H1 (cell line): ENCODE measurements at regions not wholly inside any gene's neighbourhood (a gene's known extent, or its start where the extent isn't known, plus 50 kb on each side); places are given as distances from the start of the nearest gene placed in this dataset.

Source experiments
- CEBPB ChIP-seq: IDR thresholded peaks from 2 replicates; pipeline ENCODE4 v1.6.1; 2012; ENCODE audit warnings: low read depth, low read length
- EP300 ChIP-seq, 2 experiments: IDR thresholded peaks; 1 replicate in 1 of 2; 2 replicates in 1 of 2; pipeline ENCODE4 v1.6.1; 2011 to 2012; ENCODE audit warnings: low read depth in 2 of 2, low read length in 2 of 2, mild to moderate bottlenecking in 2 of 2, borderline replicate concordance in 1 of 2, inconsistent platforms in 1 of 2, moderate library complexity in 1 of 2
- GTF2F1 ChIP-seq: IDR thresholded peaks from 2 replicates; pipeline ENCODE4 v1.6.1; 2012; ENCODE audit warnings: low read depth, low read length, improper control_type of control experiment, borderline replicate concordance
- MAFK ChIP-seq: IDR thresholded peaks from 2 replicates; pipeline ENCODE4 v1.6.1; 2012; ENCODE audit warnings: low read depth, mild to moderate bottlenecking, improper control_type of control experiment, low read length
- TBP ChIP-seq: IDR thresholded peaks from 2 replicates; pipeline ENCODE4 v1.6.1; 2011; ENCODE audit warnings: low read depth, low read length, improper control_type of control experiment
- ZNF274 ChIP-seq: IDR thresholded peaks from 2 replicates; pipeline ENCODE4 v1.7.0; 2012; ENCODE audit warnings: low read length, borderline replicate concordance; ENCODE audit errors: extremely low read depth
- TF ChIP-seq, protein P1 (sequence below): fragments of 300-600 bp; sonication (generic); IDR thresholded peaks from 2 replicates; pipeline ENCODE4 v1.7.1; 2012; ENCODE audit warnings: low read length, moderate library complexity, mild to moderate bottlenecking, inconsistent platforms; ENCODE audit not compliant: insufficient replicate concordance
- TF ChIP-seq, protein P2 (sequence below): IDR thresholded peaks from 2 replicates; pipeline ENCODE4 v1.6.1; 2012; ENCODE audit warnings: low read length, inconsistent platforms

DNA sequence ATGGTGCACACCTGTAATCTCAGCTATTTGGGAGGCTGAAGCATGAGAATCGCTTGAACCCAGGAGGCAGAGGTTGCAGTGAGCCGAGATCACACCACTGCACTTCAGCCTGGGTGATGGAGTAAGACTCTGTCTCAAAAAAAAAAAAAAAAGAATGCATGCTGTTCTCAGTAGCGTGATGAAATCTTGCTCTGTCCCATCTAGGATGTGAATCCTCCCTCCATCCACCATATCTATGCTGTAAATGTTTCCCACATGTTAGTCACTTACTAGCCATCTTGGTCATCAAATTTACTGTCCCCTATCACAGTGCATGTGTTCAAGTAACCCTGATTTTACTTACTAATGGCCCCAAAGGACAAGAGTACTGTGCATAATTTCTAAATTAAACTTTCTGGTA is 315.4 kb upstream of the TBX18 start (continued):
- TF ChIP-seq, protein P1, sequence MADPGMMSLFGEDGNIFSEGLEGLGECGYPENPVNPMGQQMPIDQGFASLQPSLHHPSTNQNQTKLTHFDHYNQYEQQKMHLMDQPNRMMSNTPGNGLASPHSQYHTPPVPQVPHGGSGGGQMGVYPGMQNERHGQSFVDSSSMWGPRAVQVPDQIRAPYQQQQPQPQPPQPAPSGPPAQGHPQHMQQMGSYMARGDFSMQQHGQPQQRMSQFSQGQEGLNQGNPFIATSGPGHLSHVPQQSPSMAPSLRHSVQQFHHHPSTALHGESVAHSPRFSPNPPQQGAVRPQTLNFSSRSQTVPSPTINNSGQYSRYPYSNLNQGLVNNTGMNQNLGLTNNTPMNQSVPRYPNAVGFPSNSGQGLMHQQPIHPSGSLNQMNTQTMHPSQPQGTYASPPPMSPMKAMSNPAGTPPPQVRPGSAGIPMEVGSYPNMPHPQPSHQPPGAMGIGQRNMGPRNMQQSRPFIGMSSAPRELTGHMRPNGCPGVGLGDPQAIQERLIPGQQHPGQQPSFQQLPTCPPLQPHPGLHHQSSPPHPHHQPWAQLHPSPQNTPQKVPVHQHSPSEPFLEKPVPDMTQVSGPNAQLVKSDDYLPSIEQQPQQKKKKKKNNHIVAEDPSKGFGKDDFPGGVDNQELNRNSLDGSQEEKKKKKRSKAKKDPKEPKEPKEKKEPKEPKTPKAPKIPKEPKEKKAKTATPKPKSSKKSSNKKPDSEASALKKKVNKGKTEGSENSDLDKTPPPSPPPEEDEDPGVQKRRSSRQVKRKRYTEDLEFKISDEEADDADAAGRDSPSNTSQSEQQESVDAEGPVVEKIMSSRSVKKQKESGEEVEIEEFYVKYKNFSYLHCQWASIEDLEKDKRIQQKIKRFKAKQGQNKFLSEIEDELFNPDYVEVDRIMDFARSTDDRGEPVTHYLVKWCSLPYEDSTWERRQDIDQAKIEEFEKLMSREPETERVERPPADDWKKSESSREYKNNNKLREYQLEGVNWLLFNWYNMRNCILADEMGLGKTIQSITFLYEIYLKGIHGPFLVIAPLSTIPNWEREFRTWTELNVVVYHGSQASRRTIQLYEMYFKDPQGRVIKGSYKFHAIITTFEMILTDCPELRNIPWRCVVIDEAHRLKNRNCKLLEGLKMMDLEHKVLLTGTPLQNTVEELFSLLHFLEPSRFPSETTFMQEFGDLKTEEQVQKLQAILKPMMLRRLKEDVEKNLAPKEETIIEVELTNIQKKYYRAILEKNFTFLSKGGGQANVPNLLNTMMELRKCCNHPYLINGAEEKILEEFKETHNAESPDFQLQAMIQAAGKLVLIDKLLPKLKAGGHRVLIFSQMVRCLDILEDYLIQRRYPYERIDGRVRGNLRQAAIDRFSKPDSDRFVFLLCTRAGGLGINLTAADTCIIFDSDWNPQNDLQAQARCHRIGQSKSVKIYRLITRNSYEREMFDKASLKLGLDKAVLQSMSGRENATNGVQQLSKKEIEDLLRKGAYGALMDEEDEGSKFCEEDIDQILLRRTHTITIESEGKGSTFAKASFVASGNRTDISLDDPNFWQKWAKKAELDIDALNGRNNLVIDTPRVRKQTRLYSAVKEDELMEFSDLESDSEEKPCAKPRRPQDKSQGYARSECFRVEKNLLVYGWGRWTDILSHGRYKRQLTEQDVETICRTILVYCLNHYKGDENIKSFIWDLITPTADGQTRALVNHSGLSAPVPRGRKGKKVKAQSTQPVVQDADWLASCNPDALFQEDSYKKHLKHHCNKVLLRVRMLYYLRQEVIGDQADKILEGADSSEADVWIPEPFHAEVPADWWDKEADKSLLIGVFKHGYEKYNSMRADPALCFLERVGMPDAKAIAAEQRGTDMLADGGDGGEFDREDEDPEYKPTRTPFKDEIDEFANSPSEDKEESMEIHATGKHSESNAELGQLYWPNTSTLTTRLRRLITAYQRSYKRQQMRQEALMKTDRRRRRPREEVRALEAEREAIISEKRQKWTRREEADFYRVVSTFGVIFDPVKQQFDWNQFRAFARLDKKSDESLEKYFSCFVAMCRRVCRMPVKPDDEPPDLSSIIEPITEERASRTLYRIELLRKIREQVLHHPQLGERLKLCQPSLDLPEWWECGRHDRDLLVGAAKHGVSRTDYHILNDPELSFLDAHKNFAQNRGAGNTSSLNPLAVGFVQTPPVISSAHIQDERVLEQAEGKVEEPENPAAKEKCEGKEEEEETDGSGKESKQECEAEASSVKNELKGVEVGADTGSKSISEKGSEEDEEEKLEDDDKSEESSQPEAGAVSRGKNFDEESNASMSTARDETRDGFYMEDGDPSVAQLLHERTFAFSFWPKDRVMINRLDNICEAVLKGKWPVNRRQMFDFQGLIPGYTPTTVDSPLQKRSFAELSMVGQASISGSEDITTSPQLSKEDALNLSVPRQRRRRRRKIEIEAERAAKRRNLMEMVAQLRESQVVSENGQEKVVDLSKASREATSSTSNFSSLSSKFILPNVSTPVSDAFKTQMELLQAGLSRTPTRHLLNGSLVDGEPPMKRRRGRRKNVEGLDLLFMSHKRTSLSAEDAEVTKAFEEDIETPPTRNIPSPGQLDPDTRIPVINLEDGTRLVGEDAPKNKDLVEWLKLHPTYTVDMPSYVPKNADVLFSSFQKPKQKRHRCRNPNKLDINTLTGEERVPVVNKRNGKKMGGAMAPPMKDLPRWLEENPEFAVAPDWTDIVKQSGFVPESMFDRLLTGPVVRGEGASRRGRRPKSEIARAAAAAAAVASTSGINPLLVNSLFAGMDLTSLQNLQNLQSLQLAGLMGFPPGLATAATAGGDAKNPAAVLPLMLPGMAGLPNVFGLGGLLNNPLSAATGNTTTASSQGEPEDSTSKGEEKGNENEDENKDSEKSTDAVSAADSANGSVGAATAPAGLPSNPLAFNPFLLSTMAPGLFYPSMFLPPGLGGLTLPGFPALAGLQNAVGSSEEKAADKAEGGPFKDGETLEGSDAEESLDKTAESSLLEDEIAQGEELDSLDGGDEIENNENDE, result no peak
- TF ChIP-seq TBP (no peak), MAFK (no peak), EP300 (IDR thresholded peaks at IDR 0.05; ENCODE audit: borderline replicate concordance in 1 of 2, low read depth in 2 of 2, low read length in 2 of 2) (no peak), ZNF274 (no peak), CEBPB (no peak), GTF2F1 (no peak)
- TF ChIP-seq, protein P2, sequence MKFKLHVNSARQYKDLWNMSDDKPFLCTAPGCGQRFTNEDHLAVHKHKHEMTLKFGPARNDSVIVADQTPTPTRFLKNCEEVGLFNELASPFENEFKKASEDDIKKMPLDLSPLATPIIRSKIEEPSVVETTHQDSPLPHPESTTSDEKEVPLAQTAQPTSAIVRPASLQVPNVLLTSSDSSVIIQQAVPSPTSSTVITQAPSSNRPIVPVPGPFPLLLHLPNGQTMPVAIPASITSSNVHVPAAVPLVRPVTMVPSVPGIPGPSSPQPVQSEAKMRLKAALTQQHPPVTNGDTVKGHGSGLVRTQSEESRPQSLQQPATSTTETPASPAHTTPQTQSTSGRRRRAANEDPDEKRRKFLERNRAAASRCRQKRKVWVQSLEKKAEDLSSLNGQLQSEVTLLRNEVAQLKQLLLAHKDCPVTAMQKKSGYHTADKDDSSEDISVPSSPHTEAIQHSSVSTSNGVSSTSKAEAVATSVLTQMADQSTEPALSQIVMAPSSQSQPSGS, result no peak
